GM12891 (cell line): ENCODE measurements at regions not wholly inside any gene's neighbourhood (a gene's known extent, or its start where the extent isn't known, plus 50 kb on each side); places are given as distances from the start of the nearest gene placed in this dataset.

Experiments used
- PAX5 ChIP-seq: IDR thresholded peaks from 2 replicates; pipeline ENCODE4 v1.6.1; 2011; ENCODE audit warnings: low read length, moderate library complexity, mild to moderate bottlenecking; ENCODE audit not compliant: insufficient read depth, severe bottlenecking
- POLR2A ChIP-seq: IDR thresholded peaks from 2 replicates; pipeline ENCODE4 v1.6.1; 2011; ENCODE audit warnings: low read depth, low read length, control low read depth
- POLR2AphosphoS5 ChIP-seq: IDR thresholded peaks from 2 replicates; pipeline ENCODE4 v1.6.1; 2011; ENCODE audit warnings: low read depth, low read length, control low read depth
- SPI1 ChIP-seq: IDR thresholded peaks from 2 replicates; pipeline ENCODE4 v1.6.1; 2011; ENCODE audit warnings: low read depth, low read length, control low read depth
- TAF1 ChIP-seq: IDR thresholded peaks from 2 replicates; pipeline ENCODE4 v1.6.1; 2011; ENCODE audit warnings: low read depth, low read length, control low read depth

- TF ChIP-seq POLR2A = 0 out of 2 replicates have a peak, but pooled peaks have one; percentile 15
- peak; percentile 62 for TF ChIP-seq SPI1
- 0 out of 2 replicates have a peak, but pooled peaks have one; percentile 41 for TF ChIP-seq POLR2AphosphoS5
- no peak for TF ChIP-seq TAF1
- no peak for TF ChIP-seq PAX5
Observed at GRCh38 chr11:115927823-115928329, 423.7 kb upstream of the CADM1 start.
